HepG2 (cell line): ENCODE measurements at regions not wholly inside any gene's neighbourhood (a gene's known extent, or its start where the extent isn't known, plus 50 kb on each side); places are given as distances from the start of the nearest gene placed in this dataset.

ENCODE experiments used
- EP300 ChIP-seq, 3 experiments: sonication (generic) in 1 of 3; formaldehyde crosslinking in 1 of 3; IDR thresholded peaks; 2 replicates each; pipeline versions ENCODE4 v1.5.1 to v1.6.1; 2011 to 2020; ENCODE audit warnings: low read depth in 2 of 3, low read length in 2 of 3, borderline replicate concordance in 1 of 3, improper control_type of control experiment in 1 of 3, mild to moderate bottlenecking in 1 of 3, missing genetic modification reagents in 1 of 3, moderate library complexity in 1 of 3
- HDAC2 ChIP-seq: sonication (generic); formaldehyde crosslinking; IDR thresholded peaks from 2 replicates; pipeline ENCODE4 v1.4.0; 2020; ENCODE audit warnings: missing genetic modification reagents
- TBX3 ChIP-seq: fragments of 450-650 bp; IDR thresholded peaks from 2 replicates; pipeline ENCODE4 v1.6.1; 2017; ENCODE audit warnings: antibody characterized with exemption, mild to moderate bottlenecking, inconsistent platforms, borderline replicate concordance
- TF ChIP-seq, protein P1 (sequence below): sonication (generic); formaldehyde crosslinking; IDR thresholded peaks from 2 replicates; pipeline ENCODE4 v1.9.0; 2022; ENCODE audit warnings: low read depth, missing genetic modification reagents
- TF ChIP-seq, protein P2 (sequence below): sonication (generic); formaldehyde crosslinking; IDR thresholded peaks from 2 replicates; pipeline ENCODE4 v1.4.0; 2020; ENCODE audit warnings: mild to moderate bottlenecking, missing genetic modification reagents, borderline replicate concordance
- TF ChIP-seq, protein P3 (sequence below): sonication (generic); formaldehyde crosslinking; IDR thresholded peaks from 2 replicates; pipeline ENCODE4 v1.5.0; 2020; ENCODE audit warnings: mild to moderate bottlenecking, missing genetic modification reagents

DNA sequence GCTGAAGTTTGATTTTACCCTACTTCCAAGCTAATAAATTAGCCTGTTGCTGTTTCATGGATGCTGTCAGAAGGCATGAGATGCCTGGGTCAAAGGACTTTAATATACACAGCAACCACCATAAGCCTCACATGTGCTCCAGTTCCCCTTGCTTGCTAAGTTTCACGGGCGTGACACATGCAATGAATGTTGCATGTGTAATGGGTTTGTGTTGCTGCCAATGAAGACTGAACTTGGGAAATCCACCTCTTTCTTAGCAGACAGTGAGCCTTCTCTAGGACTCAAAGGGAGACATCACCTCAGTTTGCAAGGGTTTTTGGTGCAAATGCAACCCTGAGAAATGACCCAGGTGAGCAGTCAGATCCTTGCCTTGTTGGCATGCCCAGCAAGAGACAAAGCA, 505.5 kb upstream of the PODXL start (continued):
- TF ChIP-seq, protein P1, sequence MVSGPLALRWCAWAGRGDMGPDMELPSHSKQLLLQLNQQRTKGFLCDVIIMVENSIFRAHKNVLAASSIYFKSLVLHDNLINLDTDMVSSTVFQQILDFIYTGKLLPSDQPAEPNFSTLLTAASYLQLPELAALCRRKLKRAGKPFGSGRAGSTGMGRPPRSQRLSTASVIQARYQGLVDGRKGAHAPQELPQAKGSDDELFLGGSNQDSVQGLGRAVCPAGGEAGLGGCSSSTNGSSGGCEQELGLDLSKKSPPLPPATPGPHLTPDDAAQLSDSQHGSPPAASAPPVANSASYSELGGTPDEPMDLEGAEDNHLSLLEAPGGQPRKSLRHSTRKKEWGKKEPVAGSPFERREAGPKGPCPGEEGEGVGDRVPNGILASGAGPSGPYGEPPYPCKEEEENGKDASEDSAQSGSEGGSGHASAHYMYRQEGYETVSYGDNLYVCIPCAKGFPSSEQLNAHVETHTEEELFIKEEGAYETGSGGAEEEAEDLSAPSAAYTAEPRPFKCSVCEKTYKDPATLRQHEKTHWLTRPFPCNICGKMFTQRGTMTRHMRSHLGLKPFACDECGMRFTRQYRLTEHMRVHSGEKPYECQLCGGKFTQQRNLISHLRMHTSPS (CRISPR knock-in tag), result no peak
- TF ChIP-seq, protein P2, sequence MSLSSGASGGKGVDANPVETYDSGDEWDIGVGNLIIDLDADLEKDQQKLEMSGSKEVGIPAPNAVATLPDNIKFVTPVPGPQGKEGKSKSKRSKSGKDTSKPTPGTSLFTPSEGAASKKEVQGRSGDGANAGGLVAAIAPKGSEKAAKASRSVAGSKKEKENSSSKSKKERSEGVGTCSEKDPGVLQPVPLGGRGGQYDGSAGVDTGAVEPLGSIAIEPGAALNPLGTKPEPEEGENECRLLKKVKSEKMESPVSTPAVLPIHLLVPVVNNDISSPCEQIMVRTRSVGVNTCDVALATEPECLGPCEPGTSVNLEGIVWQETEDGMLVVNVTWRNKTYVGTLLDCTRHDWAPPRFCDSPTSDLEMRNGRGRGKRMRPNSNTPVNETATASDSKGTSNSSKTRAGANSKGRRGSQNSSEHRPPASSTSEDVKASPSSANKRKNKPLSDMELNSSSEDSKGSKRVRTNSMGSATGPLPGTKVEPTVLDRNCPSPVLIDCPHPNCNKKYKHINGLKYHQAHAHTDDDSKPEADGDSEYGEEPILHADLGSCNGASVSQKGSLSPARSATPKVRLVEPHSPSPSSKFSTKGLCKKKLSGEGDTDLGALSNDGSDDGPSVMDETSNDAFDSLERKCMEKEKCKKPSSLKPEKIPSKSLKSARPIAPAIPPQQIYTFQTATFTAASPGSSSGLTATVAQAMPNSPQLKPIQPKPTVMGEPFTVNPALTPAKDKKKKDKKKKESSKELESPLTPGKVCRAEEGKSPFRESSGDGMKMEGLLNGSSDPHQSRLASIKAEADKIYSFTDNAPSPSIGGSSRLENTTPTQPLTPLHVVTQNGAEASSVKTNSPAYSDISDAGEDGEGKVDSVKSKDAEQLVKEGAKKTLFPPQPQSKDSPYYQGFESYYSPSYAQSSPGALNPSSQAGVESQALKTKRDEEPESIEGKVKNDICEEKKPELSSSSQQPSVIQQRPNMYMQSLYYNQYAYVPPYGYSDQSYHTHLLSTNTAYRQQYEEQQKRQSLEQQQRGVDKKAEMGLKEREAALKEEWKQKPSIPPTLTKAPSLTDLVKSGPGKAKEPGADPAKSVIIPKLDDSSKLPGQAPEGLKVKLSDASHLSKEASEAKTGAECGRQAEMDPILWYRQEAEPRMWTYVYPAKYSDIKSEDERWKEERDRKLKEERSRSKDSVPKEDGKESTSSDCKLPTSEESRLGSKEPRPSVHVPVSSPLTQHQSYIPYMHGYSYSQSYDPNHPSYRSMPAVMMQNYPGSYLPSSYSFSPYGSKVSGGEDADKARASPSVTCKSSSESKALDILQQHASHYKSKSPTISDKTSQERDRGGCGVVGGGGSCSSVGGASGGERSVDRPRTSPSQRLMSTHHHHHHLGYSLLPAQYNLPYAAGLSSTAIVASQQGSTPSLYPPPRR (CRISPR knock-in tag), result no peak
- TF ChIP-seq HDAC2 (CRISPR knock-in tag), result no peak
- TF ChIP-seq, protein P3, sequence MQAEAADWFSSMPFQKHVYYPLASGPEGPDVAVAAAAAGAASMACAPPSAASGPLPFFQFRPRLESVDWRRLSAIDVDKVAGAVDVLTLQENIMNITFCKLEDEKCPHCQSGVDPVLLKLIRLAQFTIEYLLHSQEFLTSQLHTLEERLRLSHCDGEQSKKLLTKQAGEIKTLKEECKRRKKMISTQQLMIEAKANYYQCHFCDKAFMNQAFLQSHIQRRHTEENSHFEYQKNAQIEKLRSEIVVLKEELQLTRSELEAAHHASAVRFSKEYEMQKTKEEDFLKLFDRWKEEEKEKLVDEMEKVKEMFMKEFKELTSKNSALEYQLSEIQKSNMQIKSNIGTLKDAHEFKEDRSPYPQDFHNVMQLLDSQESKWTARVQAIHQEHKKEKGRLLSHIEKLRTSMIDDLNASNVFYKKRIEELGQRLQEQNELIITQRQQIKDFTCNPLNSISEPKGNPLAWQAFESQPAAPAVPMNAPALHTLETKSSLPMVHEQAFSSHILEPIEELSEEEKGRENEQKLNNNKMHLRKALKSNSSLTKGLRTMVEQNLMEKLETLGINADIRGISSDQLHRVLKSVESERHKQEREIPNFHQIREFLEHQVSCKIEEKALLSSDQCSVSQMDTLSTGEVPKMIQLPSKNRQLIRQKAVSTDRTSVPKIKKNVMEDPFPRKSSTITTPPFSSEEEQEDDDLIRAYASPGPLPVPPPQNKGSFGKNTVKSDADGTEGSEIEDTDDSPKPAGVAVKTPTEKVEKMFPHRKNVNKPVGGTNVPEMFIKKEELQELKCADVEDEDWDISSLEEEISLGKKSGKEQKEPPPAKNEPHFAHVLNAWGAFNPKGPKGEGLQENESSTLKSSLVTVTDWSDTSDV, result no peak
- TF ChIP-seq EP300 (IDR thresholded peaks at IDR 0.05; ENCODE audit: low read depth in 2 of 2, low read length in 2 of 2), result no peak
- no peak for TF ChIP-seq EP300 (CRISPR knock-in tag; IDR thresholded peaks at IDR 0.05; ENCODE audit: borderline replicate concordance)
- no peak for TF ChIP-seq TBX3
